ELF-1 (cell line): ENCODE measurements at regions not wholly inside any gene's neighbourhood (a gene's known extent, or its start where the extent isn't known, plus 50 kb on each side); places are given as distances from the start of the nearest gene placed in this dataset.
"Not testable (repeated sequence)": the region's sequence is repeated elsewhere in the genome, so short reads cannot be mapped to it uniquely, and the experiment has no call there.

ENCODE experiments used
- DNase-seq: peaks from one replicate; pipeline ENCODE4 v3.0.0-alpha.2; 2016; ENCODE audit warnings: low read depth, low spot score

GRCh38 chr2:224147174-224147573, 108.1 kb upstream of the SERPINE2 start:
- DNase-seq, result no peak

GRCh38 chr2:224146356-224147160, 107.5 kb upstream of the SERPINE2 start:
- DNase-seq, result no peak

GRCh38 chr2:224145751-224146355, 106.8 kb upstream of the SERPINE2 start:
- DNase-seq, result peak; percentile 48

GRCh38 chr2:224143526-224143925, 104.4 kb upstream of the SERPINE2 start:
- no peak for DNase-seq

GRCh38 chr2:224142397-224143312, 103.6 kb upstream of the SERPINE2 start:
- no peak for DNase-seq

GRCh38 chr2:224141304-224141703, 102.2 kb upstream of the SERPINE2 start:
- no peak for DNase-seq

- no peak for DNase-seq
Observed at GRCh38 chr2:224137208-224137607, 98.1 kb upstream of the SERPINE2 start.

- DNase-seq, result no peak
Observed at GRCh38 chr2:224136396-224136795, 97.3 kb upstream of the SERPINE2 start.

- DNase-seq, result no peak
Observed at GRCh38 chr2:224135881-224136280, 96.8 kb upstream of the SERPINE2 start.

GRCh38 chr2:224134003-224134734, 95.1 kb upstream of the SERPINE2 start:
- DNase-seq, result no peak

- no peak for DNase-seq
Observed at GRCh38 chr2:224133387-224133786, 94.3 kb upstream of the SERPINE2 start.

- DNase-seq, result no peak
Observed at GRCh38 chr2:224127871-224128501, 88.9 kb upstream of the SERPINE2 start.

- DNase-seq, result no peak
Observed at GRCh38 chr2:224126440-224126839, 87.4 kb upstream of the SERPINE2 start.

GRCh38 chr2:224126003-224126402, 86.9 kb upstream of the SERPINE2 start:
- peak; percentile 45 for DNase-seq

GRCh38 chr2:224122542-224122941, 83.5 kb upstream of the SERPINE2 start:
- no peak for DNase-seq

- DNase-seq, result no peak
Observed at GRCh38 chr2:224121406-224122067, 82.5 kb upstream of the SERPINE2 start.

GRCh38 chr2:224120986-224121385, 81.9 kb upstream of the SERPINE2 start:
- DNase-seq, result no peak

- not testable (repeated sequence) for DNase-seq
Observed at GRCh38 chr2:224119846-224120245, 80.8 kb upstream of the SERPINE2 start.

GRCh38 chr2:224114428-224114827, 75.3 kb upstream of the SERPINE2 start:
- no peak for DNase-seq

- DNase-seq, result peak; percentile 81
Observed at GRCh38 chr2:224113930-224114329, 74.8 kb upstream of the SERPINE2 start.
